ENCODE measurements at regions not wholly inside any gene's neighbourhood (a gene's known extent, or its start where the extent isn't known, plus 50 kb on each side); places are given as distances from the start of the nearest gene placed in this dataset.

DNA sequence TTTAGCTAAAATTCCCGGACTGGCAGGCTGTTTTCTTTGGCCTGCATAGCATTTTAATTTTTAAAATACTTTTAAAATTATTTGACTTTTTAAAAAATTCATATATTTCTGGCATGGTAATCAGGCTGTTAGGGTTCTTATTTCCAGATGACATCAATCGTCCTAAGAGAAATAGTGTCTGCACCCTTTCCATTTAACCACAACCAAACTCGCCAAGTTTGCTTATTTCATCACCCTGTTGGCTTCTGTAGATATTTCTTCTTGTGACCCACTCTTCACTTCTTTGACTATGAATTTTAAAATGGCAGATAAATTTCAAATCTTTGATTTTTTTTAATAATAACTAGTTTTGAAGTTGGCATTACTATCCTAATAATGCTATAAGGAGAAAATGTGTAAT is 675.7 kb upstream of the FTMT start:
- DNase-seq (ENCODE audit: low read depth in 4 of 4, low spot score in 3 of 4): no peak

DNA sequence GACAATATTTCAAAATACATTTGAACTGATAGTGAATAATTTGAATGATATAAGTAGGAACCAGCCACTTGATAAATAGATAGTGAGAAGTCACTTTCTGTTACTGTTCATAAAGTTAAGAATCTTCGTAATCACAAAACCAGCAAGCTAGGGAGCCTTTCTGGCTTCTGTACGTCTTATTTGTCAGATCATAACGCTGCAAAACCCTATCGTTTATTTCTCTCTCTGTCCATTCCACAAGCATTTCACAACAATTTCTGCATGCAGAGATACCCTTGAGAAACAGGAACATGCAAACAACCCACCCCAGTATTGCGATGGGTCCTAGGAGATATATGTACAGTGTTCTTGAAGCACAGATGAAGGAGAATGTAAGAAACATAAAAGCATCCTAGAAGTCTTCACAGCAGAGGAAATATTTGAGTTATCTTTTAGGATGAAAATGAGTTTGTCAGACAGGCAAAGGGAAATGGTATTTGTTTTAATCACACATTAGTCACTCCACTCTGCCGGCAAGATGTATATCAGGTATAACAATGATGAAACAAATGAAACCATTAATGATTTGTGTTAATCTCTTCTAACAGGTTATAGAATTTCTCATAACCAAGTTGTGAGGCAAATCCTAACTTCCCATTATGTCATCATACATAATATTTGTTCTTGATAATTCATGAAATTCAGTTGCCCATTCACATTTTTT is 668.7 kb upstream of the FTMT start:
- no peak for DNase-seq (ENCODE audit: low read depth in 4 of 4, low spot score in 3 of 4)

DNA sequence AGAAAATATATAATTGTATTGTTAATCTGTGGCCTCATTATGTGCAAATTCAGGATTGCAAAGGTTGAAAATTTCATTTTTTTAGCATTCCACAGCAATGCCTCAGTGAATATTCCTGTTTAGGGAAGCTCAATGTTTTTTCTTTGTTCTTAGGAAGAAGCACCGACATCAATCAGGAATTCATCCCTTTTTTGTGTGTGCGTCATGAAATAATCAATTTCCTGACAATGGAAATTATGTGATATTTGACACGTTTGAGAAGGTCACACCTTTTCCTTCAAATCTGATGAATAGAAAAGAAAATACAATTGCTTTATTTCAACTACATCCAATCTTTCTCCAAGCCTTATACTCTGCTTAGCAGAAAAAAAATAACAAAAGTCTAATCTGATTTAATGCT is 662.8 kb upstream of the FTMT start:
- DNase-seq (ENCODE audit: low read depth in 4 of 4, low spot score in 3 of 4): no peak

DNA sequence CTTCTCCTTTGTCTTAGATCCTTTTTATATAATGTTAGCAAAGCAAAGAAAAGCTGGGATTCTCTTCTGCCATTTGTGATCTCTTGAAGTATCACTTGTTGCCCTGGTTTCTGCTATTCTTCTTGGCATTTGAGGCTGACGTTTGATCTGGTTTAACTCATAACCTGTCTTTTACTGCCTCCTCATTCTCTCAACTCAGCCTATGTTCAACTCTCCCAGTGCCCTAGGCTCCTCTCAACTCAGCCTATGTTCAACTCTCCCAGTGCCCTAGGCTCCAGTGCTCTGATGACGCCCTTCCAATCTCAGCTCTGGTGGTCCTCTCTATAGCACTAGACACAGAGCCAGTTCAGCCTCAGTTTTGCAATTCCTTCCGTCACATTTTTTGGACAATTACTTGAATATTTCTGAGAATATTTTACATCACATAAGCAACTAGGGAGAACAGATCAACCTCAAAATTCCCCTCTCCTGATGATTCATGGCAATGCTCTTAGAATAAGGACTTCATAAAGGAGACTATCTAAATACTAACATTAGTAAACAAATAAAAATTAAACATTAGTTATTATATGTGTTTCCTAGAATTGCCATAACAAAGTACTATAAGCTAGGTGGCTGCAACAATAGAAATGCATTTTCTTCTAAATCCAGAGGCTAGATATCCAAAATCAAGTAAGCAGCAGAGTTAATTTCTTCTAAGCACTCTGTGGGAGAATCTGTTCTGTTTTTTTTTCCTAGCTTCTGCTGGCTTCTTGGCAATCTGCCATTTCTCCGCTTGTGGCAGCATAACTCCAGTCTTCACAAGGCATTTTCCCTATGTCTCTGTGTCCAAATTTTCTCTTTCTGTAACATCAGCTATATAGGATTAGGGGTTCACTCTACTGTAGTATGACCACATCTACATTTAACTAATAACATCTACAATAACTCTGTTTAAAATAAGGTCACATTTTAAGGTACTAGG is 662.1 kb upstream of the FTMT start:
- peak; percentile 0 to 36 (median 5) for DNase-seq (ENCODE audit: low read depth in 4 of 4, low spot score in 3 of 4)

DNA sequence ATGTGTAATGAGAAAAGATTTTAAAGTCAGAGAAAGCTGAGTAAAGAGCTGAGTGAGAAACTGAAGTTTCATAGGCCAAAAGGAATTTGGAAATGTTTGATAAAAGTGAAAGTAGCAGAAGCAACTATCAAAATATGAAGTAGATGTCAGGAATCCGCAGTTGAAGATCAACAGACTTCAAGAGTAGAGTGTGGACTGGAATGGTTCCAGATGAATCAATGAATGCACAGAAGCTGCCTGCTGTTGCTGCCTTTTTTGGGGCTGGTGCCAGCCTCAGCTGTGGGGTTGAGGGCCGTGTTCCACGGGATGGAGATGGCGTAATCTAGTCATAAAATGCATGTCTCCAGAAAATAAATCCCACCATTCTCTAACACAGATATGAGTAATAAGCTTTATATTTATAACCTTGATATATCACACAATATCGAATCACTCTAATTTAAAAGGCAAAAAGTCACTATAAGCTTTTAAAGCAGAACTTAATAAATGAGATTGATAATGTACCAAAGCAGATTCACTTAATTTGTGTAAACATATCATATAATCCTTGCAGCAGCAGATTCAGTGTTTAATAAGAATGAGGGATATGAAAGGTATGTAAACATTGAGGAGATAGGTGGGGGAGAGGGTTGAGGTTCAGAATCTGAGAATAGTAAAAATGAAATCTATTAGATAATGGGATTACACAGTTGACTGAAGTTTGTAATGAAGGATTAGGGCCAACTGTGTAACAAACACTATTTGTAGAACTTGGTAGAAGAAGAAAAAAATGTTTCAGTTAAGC is 652.3 kb upstream of the FTMT start:
- no peak for DNase-seq (ENCODE audit: low read depth in 4 of 4, low spot score in 3 of 4)

DNA sequence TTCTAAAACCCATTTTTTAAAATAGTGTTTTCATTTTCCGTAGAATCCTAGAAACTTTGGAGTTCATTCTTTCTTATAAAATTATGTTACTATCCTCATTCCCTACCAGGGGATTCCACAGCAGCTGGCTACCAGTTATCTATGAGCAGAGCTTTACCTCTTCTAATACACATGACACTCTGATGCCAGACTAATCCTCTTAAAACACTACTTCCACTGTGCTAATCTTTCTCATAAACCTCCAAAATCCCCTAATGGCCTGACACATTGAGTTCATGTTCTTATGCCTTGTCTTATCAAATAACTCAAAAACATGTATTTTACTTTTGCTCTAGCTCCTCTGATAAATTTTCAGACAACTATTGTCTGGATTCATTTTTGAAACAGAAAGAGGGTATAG is 633.6 kb upstream of the FTMT start:
- DNase-seq (ENCODE audit: low read depth in 4 of 4, low spot score in 3 of 4): no peak

DNA sequence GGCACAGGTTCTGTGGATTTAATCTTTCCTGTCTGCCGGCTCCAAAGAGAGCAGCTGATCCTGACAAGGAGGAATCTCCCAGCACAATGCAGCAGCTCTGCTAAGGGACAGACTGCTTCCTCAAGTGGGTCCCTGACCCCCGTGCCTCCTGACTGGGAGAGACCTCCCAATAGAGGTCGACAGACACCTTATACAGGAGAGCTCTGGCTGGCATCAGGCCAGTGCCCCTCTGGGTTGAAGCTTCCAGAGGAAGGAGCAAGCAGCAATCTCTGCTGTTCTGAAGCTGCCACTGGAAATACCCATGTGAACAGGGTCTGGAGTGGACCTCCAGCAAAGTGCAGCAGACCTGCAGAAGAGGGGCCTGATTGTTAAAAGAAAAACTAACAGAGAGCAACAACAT is 630.2 kb upstream of the FTMT start:
- DNase-seq (ENCODE audit: low read depth in 4 of 4, low spot score in 3 of 4): no peak

DNA sequence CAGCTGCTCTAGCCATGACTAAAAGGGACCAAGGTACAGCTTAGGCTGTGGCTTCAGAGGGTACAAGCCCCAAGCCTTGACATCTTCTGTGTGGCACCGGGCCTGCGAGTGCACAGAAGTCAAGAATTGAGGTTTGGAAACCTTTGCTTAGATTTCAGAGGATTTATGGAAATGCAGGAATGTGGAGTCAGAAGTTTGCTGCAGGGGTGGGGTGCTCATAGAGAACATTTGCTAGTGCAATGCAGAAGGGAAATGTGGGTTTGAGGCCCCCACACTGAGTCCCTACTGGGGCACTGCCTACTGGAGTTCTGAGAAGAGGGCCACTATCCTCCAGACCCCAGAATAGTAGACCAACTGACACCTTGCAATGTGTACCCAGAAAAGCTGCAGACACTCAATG is 624.9 kb upstream of the FTMT start:
- DNase-seq (ENCODE audit: low read depth in 4 of 4, low spot score in 3 of 4): no peak

DNA sequence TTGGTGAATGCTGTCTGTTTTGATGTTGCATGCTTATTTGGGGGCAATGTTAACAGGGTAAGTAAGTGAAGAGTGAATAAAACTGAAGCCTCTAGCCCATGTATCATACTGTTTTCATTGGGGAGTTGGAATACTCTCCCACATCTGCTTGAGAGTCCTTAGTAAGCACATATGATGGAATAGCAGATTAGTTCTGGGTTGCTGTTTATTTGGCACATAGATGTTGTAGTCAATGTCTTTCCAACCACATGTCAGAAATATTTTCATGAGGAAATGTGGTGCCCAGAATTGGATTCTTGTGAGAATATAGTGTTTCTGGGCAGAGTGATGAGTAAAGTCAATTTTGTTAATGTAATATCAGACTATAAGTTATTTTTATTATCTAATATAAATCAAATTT is 611.7 kb upstream of the FTMT start:
- no peak for DNase-seq (ENCODE audit: low read depth in 4 of 4, low spot score in 3 of 4)

DNA sequence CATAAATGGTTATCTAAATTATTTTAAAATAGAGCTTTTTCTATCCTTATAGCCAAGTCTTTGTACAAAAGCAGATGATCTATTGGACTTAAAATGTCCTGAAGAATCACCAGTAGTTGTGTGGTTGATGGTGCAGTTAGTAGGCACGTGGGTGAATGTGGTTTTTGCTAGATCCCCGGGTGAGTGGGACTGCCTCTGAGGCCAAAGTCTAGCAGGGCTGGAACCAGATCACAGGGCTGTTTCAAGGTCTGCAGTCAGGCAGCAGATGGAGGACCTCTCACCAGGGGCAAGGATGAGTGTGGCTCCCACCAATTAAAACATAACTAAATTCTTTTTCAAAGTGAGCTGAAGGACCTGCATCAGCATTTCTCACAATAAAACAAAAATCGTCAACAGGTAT is 604.7 kb upstream of the FTMT start:
- DNase-seq (ENCODE audit: low read depth in 4 of 4, low spot score in 3 of 4): no peak

DNA sequence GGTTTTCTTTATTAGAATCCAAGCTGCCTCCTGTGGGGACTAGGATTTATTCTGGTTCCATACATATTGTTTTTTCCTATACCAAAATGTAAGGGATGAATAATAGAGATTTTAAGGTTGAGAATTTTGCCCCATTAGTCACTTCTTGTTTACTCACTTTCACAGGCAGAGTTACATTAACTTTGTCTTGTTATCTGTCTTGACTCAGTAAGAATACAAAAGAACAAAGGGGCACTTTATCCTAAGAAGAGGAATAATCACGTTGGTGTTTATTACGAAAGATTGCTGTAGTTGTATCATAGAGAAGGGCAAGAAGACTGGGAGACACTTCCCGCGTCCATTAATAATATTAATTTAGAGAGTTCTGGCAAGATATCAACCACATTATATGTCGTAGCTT is 599.7 kb upstream of the FTMT start:
- DNase-seq (ENCODE audit: low read depth in 4 of 4, low spot score in 3 of 4): no peak

DNA sequence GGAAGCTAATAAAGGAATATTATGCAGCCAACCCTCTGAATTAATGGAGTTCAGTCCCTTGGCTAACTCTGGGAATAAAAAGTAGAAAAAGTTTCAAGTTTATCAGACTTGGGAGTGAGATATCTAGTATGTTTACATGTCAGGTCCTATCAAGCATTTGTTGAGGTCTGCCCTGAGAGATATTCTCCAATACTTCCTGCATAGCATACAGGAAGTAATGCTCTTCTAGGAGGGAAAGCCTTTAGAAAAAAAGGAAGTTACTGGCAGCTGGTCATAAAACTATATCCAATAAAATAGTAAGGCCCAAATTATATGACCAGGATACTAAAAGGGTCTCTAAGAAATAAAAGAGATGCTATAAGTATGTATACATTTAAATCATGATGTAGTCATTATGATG is 594.1 kb upstream of the FTMT start:
- no peak for DNase-seq (ENCODE audit: low read depth in 4 of 4, low spot score in 3 of 4)

DNA sequence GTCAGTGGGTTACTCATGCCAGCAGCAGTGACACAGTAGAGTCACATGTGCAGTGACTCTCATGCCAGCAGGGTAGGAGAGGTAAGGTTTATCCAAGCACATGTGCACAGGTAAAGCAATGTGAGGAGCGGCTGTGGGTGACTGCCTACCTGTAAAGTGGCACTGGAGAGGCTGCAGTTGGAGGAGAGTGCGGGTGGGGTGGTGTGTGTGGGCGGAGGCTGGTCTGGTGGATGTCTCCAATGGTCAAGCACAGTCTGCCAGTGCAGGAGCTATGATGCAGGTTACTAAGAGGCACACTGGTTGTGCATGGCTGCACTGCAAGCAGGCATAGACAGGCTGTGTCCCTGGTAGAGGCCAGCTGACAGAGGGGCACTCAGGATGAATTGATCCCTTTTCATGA is 588.2 kb upstream of the FTMT start:
- DNase-seq (ENCODE audit: low read depth in 4 of 4, low spot score in 3 of 4): no peak

DNA sequence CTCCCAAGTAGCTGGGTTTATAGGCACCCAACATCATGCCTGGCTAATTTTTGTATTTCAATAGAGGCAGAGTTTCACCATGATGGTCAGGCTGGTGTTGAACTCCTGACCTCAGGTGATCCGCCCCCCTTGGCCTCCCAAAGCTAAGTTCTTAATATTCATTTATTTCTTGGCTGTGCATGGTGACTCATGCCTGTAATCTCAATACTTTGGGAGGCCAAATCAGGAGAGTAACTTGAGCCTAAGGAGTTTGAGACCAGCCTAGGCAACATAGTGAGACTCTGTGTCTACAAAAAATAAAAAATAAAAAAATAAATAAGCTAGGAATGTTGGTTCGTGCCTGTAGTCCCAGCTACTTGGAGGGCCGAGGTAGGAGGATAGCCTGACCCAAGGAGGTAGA is 587.1 kb upstream of the FTMT start:
- no peak for DNase-seq (ENCODE audit: low read depth in 4 of 4, low spot score in 3 of 4)

DNA sequence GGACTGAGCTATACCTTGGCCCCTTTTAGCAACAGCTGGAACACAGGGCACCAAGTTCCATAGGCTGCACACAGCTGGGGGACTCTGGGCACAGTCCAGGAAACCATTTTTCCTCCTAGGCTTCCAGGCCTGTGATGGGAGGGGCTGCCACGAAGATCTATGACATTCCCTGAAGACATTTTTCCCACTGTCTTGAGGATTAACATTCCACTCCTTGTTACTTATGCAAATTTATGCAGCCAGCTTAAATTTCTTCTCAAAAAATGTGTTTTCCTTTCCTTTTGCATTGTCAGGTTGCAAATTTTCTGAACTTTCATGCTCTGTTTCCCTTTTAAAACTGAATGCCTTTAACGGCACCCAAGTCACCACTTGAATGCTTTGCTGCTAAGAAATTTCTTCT is 580.1 kb upstream of the FTMT start:
- DNase-seq (ENCODE audit: low read depth in 4 of 4, low spot score in 3 of 4): no peak

DNA sequence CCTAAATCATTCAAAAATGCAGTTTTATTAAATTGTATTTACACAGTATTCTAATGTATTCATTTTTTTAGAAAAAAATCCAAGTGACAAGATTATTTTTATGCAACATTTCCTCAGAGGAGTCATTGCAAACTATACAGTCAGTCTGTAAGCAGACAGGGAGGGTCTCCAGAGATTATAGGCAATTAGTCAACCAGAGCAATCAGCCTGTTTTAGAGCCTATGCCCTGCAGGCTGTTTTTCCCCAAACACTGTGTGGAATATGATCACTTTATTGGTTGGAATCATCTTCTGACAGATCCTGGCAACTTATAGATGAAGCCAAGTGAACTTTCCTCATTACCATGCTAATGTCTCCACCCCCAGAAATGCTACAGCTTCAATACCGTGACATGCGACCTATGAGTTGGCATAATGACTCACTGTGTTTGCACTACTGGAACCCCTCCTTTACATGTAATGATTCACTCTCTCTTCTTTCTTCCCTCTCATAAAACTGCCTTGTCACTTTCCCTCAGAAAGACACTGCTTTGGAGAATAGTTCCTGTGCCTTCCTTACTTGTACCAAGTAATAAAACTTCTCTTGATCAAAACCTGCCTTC is 577.7 kb upstream of the FTMT start:
- DNase-seq (ENCODE audit: low read depth in 4 of 4, low spot score in 3 of 4): no peak

DNA sequence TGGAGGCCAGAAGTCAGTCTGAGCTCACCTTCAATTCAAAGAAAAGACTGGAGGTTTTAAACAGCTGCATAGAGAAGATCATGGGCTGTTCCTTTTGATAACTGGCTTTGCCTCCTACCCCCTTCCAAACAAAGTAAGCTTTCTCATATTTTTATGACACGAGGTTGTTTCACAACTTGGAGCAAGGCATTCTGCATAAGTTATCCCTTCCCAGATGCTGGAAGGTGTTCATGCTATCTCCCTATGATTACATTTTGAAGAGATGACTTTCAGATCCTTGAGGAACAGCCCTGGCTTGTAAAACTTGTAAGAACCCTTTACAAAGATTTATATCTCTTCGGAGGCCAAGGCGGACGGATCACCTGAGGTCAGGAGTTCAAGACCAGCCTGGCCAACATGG is 571.9 kb upstream of the FTMT start:
- DNase-seq (ENCODE audit: low read depth in 4 of 4, low spot score in 3 of 4): no peak

DNA sequence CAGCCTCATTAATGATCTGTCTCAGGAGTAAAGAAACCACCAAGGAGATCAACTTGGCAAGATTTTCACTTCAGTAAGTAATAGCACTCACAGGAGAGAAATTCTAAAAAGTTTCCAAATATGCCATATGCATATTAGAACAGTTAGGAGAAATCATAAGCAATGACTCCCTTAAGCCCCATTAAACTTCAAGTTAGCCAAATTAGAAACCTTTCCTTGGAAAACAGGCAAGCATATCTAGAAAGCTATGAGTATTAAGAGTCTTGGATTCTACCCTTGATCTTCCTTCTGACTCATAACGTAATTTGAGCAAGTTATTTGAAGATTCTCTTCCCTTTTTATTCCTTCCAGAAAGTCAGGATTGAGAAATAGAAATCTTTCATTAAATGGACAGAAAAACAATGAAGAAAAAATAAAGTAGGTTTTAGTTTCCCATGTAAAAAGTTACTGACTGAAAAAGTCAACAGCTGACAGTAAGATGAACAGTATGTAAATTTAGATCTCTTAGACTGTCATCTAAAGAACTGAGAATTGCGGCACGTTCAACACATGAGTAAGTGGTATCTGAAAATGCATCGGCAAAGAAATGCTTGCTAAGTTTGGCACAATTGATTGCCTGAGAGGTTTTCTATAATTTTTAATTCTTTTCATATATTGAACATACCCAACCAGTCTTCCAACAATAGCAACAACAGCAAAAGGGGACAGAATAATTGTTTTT is 565.7 kb upstream of the FTMT start:
- no peak for DNase-seq (ENCODE audit: low read depth in 4 of 4, low spot score in 3 of 4)

DNA sequence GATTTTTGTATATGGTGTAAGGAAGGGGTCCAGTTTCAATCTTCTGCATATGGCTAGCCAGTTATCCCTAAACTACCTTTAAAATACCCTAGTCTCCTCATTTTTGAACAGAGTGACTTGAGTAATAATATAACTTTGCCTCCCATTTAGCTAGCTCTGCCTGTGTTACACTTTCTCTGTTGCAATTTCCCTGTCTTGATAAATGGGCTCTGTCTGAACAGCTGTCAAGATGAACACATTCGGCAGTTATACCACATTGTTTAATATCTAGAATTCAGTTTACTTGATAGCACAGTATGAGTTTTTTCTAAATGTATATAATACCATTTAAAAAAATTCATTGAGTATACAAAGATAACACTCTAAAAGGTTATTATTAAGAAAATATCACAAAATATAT is 562.9 kb upstream of the FTMT start:
- no peak for DNase-seq (ENCODE audit: low read depth in 4 of 4, low spot score in 3 of 4)

DNA sequence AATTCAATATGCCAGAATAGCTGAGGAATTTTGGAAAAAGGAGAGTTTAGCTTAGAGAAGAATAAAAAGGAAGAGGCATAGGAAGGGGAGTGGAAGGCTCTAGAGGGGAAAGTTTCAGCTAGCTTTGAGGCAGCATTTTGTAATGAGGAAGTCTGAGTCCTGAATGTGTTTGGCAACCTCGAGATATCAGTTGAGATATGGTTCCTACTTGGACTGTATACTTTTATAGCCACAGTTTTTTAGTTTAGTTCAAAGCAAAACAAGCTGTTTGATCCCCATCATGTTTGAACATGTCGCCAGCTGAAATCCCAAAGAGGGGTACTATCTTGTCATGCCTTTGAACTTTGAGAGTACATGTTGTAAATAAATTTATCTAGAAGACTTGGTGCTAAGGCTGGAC is 559.0 kb upstream of the FTMT start:
- no peak for DNase-seq (ENCODE audit: low read depth in 4 of 4, low spot score in 3 of 4)
